Body of pancreas (tissue), 4 donors: ENCODE measurements at regions not wholly inside any gene's neighbourhood (a gene's known extent, or its start where the extent isn't known, plus 50 kb on each side); places are given as distances from the start of the nearest gene placed in this dataset.

Experiments used
- CTCF ChIP-seq, 7 experiments: fragments of 450-650 bp in 4 of 7; fragments of 200-600 bp in 3 of 7; sonication (generic) in 3 of 7; IDR thresholded peaks; one replicate each; pipeline ENCODE4 v1.5.1; 2016 to 2019; ENCODE audit warnings: antibody characterized with exemption in 7 of 7
- POLR2A ChIP-seq, 3 donors: fragments of 450-650 bp; IDR thresholded peaks; one replicate each; pipeline ENCODE4 v1.6.1; 2016; ENCODE audit warnings: antibody characterized with exemption in 3 of 3, mild to moderate bottlenecking in 2 of 3

GRCh38 chr3:1727242-1727641, 371.4 kb upstream of the CNTN4 start:
- no peak for TF ChIP-seq CTCF (IDR thresholded peaks at IDR 0.05)
- TF ChIP-seq POLR2A (IDR thresholded peaks at IDR 0.05) = no peak
